ENCODE measurements at regions not wholly inside any gene's neighbourhood (a gene's known extent, or its start where the extent isn't known, plus 50 kb on each side); places are given as distances from the start of the nearest gene placed in this dataset.
"Not testable (repeated sequence)": the region's sequence is repeated elsewhere in the genome, so short reads cannot be mapped to it uniquely, and the experiment has no call there.

DNA sequence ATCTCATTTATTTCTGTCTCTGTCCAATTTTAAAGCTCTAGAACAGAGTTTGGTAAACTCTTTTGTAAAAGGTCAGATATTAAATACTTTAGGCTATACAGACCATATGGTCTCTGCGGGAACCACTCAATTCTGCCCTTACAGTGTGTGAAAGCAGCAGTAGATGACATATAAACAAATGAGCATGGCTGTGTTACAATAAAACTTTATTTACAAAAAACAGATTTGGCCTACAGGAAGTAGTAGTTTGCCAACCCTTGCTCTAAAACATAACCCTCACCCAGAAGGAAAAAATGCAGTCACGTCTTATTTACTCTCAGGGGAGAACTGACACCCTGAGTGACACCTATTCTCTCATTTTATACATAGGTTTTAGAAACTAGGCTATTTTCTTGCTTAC is 220.4 kb downstream of the DEPDC1B start:
- Histone ChIP-seq H3K27ac (no peak overlapping the region), H3K9me3 (no peaks in the 10 kb centered on the region), H3K27me3 (no peaks in the 10 kb centered on the region), H3K4me3 (no peak overlapping the region), H3K4me1 (no peaks in the 10 kb centered on the region), H3K36me3 (no peaks in the 10 kb centered on the region)
- no peak for TF ChIP-seq POLR2A (IDR thresholded peaks at IDR 0.05)
- TF ChIP-seq, protein P1, sequence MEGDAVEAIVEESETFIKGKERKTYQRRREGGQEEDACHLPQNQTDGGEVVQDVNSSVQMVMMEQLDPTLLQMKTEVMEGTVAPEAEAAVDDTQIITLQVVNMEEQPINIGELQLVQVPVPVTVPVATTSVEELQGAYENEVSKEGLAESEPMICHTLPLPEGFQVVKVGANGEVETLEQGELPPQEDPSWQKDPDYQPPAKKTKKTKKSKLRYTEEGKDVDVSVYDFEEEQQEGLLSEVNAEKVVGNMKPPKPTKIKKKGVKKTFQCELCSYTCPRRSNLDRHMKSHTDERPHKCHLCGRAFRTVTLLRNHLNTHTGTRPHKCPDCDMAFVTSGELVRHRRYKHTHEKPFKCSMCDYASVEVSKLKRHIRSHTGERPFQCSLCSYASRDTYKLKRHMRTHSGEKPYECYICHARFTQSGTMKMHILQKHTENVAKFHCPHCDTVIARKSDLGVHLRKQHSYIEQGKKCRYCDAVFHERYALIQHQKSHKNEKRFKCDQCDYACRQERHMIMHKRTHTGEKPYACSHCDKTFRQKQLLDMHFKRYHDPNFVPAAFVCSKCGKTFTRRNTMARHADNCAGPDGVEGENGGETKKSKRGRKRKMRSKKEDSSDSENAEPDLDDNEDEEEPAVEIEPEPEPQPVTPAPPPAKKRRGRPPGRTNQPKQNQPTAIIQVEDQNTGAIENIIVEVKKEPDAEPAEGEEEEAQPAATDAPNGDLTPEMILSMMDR (IDR thresholded peaks at IDR 0.05), result no peak
- TF ChIP-seq EP300 (IDR thresholded peaks at IDR 0.05), result no peak
- TF ChIP-seq POLR2AphosphoS5 (IDR thresholded peaks at IDR 0.05), result no peak
- DNase-seq (ENCODE audit: low spot score in 2 of 2), result no peak
- WGBS, result 87% methylated on average over 2 of the region's 2 CpGs

DNA sequence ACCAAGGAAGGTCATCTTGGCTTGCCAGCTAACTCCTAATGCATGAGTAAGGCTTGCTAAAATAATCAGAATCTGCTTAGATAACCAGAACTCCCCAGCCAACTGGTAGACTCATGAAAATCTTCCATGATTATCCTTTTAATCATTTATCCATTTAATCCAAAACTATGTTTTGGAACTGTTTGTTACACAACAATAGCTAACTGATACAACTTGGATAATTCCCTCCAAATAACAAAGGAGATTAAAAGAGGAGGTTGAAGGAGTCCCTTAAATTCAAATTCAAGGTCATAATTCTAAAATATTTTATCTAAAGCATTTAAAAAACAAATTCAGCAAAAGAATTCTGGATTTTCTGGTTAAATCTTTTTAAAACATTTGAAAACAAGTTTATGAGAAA is 222.1 kb downstream of the DEPDC1B start:
- TF ChIP-seq, protein P1 (IDR thresholded peaks at IDR 0.05), result no peak
- TF ChIP-seq POLR2AphosphoS5 (IDR thresholded peaks at IDR 0.05) (no peak), POLR2A (IDR thresholded peaks at IDR 0.05) (no peak), EP300 (IDR thresholded peaks at IDR 0.05) (no peak)
- Histone ChIP-seq H3K36me3 (no peaks in the 10 kb centered on the region), H3K27ac (no peak overlapping the region), H3K27me3 (no peaks in the 10 kb centered on the region), H3K9me3 (no peaks in the 10 kb centered on the region), H3K4me3 (no peak overlapping the region), H3K4me1 (no peaks in the 10 kb centered on the region)
- DNase-seq (ENCODE audit: low spot score in 2 of 2), result no peak

DNA sequence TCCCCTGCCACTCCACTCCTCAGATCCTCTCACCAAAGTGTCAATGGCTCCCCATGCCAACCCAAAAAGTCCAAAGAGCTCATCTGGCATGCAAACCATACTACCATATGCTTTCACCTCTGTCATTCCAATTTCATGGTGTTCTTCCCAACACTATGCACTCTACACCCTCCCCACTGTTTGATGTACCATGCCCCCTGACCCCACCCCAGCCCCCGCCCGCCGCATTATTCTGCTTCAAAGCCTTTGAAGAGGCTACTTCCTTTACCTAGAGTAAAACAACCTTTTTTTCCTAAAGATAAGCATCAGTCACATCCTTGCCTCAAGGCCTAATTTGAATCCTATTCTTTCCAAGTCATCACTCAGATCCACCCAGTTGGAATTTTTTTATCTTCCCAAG is 226.3 kb downstream of the DEPDC1B start:
- Histone ChIP-seq H3K9me3 (no peaks in the 10 kb centered on the region), H3K4me3 (no peak overlapping the region), H3K27me3 (no peaks in the 10 kb centered on the region), H3K36me3 (no peaks in the 10 kb centered on the region), H3K4me1 (no peaks in the 10 kb centered on the region), H3K27ac (no peak overlapping the region)
- TF ChIP-seq POLR2AphosphoS5 (IDR thresholded peaks at IDR 0.05), result no peak
- TF ChIP-seq EP300 (IDR thresholded peaks at IDR 0.05), result no peak
- TF ChIP-seq POLR2A (IDR thresholded peaks at IDR 0.05), result no peak
- TF ChIP-seq, protein P1 (IDR thresholded peaks at IDR 0.05), result no peak
- DNase-seq (ENCODE audit: low spot score in 2 of 2), result no peak
- 77% methylated on average over 3 of the region's 3 CpGs for WGBS

DNA sequence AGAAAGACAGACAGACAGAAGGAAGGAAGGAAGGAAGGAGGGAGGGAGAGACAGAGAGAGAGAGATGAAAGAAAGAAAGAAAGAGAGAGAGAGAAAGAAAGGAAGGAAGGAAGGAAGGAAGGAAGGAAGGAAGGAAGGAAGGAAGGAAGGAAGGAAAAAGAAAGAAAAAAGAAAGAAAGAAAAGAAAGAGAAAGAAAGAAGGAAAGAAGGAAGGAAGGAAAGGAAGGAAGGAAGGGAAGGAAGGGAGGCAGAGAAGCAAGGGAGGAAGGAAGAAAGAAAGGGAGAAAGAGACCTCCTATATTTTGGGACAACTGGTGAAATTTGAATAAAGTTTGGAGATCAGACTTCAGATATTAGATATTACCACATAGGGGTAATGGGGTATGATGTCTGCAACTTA is 226.9 kb downstream of the DEPDC1B start:
- H3K36me3 ChIP-seq, result not testable (repeated sequence)

DNA sequence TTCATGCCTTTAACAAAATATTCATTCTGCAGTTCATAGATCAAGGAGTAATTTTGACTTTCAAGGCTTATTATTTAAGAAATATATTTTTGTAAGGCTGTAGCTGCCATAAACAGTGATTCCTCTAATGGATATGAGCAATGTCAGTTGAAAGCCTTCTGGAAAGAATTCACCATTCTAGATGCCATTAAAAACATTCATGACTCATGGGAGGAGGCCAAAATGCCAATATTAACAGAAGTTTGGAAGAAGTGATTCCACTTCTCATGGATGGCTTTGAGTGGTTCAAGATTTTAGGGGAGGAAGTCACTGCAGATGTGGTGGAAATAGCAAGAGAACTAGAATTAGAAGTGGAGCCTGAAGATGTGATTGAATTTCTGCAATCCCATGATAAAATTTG is 229.1 kb downstream of the DEPDC1B start:
- H3K4me3 ChIP-seq, result no peak overlapping the region
- H3K27ac ChIP-seq, result no peak overlapping the region
- no peaks in the 10 kb centered on the region for H3K4me1 ChIP-seq
- no peak for TF ChIP-seq EP300 (IDR thresholded peaks at IDR 0.05)
- no peak for TF ChIP-seq POLR2AphosphoS5 (IDR thresholded peaks at IDR 0.05)
- TF ChIP-seq, protein P1 (IDR thresholded peaks at IDR 0.05), result no peak
- TF ChIP-seq POLR2A (IDR thresholded peaks at IDR 0.05), result no peak
- H3K27me3 ChIP-seq, result no peaks in the 10 kb centered on the region
- no peaks in the 10 kb centered on the region for H3K9me3 ChIP-seq
- no peak for DNase-seq (ENCODE audit: low spot score in 2 of 2)
- H3K36me3 ChIP-seq, result no peaks in the 10 kb centered on the region

More for the DNA sequence above, 226.9 kb downstream of the DEPDC1B start:
- not testable (repeated sequence) for H3K27me3 ChIP-seq; H3K4me3 ChIP-seq; H3K27ac ChIP-seq; H3K4me1 ChIP-seq; DNase-seq (ENCODE audit: low spot score in 2 of 2); H3K9me3 ChIP-seq

DNA sequence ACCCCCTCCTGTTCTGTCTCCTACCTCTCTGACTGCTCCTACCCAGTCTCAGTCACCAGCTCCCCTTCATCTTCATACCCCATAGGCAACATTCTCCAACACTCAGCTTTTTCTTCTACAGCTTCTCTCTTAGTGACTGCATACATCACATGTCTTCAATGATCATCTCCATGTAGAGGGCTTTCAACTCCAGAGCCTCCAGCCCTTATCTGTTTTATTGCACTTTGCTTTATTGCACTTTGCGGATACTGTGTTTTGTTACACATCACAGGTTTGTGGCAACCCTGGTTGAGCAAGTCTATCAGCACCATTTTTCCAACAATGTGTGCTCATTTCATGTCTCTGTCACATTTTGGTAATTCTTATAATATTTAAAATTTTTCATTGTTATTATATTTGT is 230.7 kb downstream of the DEPDC1B start:
- H3K4me1 ChIP-seq, result no peaks in the 10 kb centered on the region
- WGBS, result 96% methylated on average over 1 of the region's 1 CpG
- H3K27me3 ChIP-seq, result no peaks in the 10 kb centered on the region
- H3K9me3 ChIP-seq, result no peaks in the 10 kb centered on the region
- no peak for DNase-seq (ENCODE audit: low spot score in 2 of 2)
- H3K27ac ChIP-seq, result no peak overlapping the region
- H3K36me3 ChIP-seq, result no peaks in the 10 kb centered on the region
- TF ChIP-seq EP300 (IDR thresholded peaks at IDR 0.05) (no peak), POLR2A (IDR thresholded peaks at IDR 0.05) (no peak), POLR2AphosphoS5 (IDR thresholded peaks at IDR 0.05) (no peak)
- TF ChIP-seq, protein P1 (IDR thresholded peaks at IDR 0.05), result no peak
- H3K4me3 ChIP-seq, result no peak overlapping the region

All from suprapubic skin (tissue), 4 donors.